PC-9 (cell line): ENCODE measurements at regions not wholly inside any gene's neighbourhood (a gene's known extent, or its start where the extent isn't known, plus 50 kb on each side); places are given as distances from the start of the nearest gene placed in this dataset.

Source experiments
- EZH2 ChIP-seq: fragments of 200-600 bp; sonication (generic); IDR thresholded peaks from 2 replicates; pipeline ENCODE4 v1.8.0; 2017; ENCODE audit warnings: antibody characterized with exemption, low read depth
- TF ChIP-seq, protein P1 (sequence below): fragments of 200-600 bp; sonication (generic); conservative IDR thresholded peaks from 2 replicates; pipeline ENCODE4 v1.6.1; 2017; ENCODE audit warnings: mixed run types, antibody characterized with exemption, mild to moderate bottlenecking, moderate library complexity

DNA sequence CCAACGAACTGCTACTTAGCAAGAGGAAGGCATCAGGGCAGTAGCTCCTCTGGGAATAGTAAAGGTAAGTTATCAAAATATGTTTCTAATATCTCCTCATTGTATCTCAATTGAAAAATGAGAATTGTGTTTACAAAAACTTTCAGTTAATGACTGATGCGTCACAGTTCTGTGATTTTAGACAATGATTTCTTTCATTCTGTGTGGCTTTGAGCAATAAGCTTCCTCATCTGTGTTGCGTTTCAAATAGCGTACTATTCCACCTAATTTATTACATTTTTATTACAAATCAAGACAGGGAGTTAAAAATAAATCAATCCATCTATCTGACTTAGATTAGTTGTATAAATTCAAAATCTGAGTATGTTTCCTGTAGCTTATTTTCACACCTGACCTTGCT is 145.0 kb downstream of the CAAP1 start:
- TF ChIP-seq, protein P1, sequence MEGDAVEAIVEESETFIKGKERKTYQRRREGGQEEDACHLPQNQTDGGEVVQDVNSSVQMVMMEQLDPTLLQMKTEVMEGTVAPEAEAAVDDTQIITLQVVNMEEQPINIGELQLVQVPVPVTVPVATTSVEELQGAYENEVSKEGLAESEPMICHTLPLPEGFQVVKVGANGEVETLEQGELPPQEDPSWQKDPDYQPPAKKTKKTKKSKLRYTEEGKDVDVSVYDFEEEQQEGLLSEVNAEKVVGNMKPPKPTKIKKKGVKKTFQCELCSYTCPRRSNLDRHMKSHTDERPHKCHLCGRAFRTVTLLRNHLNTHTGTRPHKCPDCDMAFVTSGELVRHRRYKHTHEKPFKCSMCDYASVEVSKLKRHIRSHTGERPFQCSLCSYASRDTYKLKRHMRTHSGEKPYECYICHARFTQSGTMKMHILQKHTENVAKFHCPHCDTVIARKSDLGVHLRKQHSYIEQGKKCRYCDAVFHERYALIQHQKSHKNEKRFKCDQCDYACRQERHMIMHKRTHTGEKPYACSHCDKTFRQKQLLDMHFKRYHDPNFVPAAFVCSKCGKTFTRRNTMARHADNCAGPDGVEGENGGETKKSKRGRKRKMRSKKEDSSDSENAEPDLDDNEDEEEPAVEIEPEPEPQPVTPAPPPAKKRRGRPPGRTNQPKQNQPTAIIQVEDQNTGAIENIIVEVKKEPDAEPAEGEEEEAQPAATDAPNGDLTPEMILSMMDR: no peak
- TF ChIP-seq EZH2: no peak
